ENCODE measurements at regions not wholly inside any gene's neighbourhood (a gene's known extent, or its start where the extent isn't known, plus 50 kb on each side); places are given as distances from the start of the nearest gene placed in this dataset.

- no peak for TF ChIP-seq CTCF (IDR thresholded peaks at IDR 0.05)
- TF ChIP-seq ZFX (IDR thresholded peaks at IDR 0.05; ENCODE audit: borderline replicate concordance) = no peak
Measured at GRCh38 chr7:1318051-1318450, 85.4 kb downstream of the UNCX start.
